LNCAP (cell line): ENCODE measurements at regions not wholly inside any gene's neighbourhood (a gene's known extent, or its start where the extent isn't known, plus 50 kb on each side); places are given as distances from the start of the nearest gene placed in this dataset.

ENCODE experiments used
- TF ChIP-seq, protein P1 (sequence below): fragments of 450-650 bp; IDR thresholded peaks from 2 replicates; pipeline ENCODE4 v1.5.1; 2017; ENCODE audit warnings: mild to moderate bottlenecking

DNA sequence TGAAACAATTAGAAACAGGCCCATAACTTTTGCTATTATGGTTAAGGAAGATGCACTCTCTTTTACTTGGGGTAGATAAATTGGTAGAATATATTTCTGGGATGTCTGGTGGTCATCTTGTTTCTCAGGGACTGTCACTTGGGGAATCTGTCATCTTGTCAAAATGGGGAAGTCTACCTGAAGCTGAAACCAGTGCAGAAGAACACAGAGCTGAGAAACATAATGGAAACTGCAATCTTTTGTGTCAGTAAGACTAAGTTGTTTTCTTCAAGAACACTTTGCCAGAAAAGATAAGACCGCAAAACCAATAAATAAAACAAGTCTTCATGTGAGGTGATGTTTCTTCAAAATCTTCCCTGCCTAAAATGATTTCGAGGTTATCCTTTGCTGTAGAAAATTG, 92.0 kb downstream of the NAA11 start:
- TF ChIP-seq, protein P1, sequence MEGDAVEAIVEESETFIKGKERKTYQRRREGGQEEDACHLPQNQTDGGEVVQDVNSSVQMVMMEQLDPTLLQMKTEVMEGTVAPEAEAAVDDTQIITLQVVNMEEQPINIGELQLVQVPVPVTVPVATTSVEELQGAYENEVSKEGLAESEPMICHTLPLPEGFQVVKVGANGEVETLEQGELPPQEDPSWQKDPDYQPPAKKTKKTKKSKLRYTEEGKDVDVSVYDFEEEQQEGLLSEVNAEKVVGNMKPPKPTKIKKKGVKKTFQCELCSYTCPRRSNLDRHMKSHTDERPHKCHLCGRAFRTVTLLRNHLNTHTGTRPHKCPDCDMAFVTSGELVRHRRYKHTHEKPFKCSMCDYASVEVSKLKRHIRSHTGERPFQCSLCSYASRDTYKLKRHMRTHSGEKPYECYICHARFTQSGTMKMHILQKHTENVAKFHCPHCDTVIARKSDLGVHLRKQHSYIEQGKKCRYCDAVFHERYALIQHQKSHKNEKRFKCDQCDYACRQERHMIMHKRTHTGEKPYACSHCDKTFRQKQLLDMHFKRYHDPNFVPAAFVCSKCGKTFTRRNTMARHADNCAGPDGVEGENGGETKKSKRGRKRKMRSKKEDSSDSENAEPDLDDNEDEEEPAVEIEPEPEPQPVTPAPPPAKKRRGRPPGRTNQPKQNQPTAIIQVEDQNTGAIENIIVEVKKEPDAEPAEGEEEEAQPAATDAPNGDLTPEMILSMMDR, result no peak

DNA sequence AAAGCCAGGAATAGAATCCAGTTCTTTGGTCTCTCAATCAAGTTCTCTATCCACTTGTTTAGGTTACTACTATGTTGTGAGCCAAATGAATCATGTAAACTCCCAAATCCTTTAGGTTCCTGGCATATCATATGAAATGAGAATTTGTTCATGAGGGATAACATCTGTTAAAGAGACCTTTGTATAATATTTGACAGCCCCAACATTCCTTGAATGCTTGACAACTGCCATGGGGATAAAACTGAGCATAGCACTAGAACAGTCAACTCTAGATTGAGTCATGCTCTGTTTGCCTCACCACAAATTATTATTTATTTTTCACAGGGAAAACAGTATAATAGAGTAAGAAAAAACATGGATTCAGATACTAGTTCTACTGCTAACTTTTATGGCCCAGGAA, 93.3 kb downstream of the NAA11 start:
- TF ChIP-seq, protein P1, result no peak

DNA sequence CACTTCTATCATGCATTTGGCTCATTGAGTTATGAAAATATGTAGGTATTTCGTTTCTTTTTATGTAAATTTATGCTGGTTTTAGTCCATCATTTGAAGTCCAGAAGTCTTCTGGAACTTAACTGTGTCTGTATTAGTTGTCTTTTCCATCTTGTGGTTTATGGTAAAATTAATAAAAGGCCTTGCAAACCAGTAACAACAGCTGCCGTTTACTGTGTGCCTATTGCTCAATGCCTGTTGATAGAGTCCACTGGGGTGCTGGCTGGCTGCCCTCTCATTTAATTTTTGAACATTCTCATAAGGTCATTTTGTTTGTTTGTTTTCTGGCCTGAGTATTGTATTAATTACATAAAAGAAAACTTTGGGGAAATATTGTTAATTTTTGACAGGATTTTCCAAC, 98.0 kb downstream of the NAA11 start:
- TF ChIP-seq, protein P1, result no peak

DNA sequence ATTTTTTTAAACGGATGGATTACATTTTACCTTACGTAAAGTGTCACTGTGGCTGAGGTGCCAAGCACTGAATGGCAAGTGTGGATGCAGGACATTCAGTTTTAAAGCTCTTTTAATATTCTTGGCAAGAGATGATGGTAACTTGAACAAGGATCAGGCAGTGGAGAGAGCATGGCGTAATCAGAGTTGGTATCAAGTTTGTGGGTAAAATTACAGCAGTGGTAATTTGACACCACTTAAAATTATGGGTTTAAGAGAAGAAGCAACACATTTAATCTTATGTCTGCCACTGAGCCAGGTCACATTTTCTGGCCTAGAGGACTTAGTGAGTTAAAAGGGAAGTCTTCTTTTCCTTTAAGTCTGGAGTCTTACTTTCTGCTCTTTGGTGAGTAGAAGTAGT, 100.5 kb downstream of the NAA11 start:
- TF ChIP-seq, protein P1, result no peak

DNA sequence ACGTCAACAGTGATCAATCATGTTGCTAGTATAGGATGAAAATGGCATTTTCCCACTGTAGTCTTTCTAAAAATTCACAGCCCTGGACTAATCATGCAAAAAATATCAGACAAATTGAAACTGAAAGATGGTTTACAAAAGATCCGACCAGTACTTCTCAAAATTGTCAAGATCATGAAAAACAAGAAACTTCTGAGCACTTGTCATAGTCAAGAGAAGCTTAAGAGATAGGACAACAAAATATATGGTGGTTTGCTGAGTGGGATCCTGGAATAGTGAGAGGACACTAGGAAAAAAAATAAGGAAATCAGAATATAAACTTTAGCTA, 101.1 kb downstream of the NAA11 start:
- TF ChIP-seq, protein P1, result no peak

DNA sequence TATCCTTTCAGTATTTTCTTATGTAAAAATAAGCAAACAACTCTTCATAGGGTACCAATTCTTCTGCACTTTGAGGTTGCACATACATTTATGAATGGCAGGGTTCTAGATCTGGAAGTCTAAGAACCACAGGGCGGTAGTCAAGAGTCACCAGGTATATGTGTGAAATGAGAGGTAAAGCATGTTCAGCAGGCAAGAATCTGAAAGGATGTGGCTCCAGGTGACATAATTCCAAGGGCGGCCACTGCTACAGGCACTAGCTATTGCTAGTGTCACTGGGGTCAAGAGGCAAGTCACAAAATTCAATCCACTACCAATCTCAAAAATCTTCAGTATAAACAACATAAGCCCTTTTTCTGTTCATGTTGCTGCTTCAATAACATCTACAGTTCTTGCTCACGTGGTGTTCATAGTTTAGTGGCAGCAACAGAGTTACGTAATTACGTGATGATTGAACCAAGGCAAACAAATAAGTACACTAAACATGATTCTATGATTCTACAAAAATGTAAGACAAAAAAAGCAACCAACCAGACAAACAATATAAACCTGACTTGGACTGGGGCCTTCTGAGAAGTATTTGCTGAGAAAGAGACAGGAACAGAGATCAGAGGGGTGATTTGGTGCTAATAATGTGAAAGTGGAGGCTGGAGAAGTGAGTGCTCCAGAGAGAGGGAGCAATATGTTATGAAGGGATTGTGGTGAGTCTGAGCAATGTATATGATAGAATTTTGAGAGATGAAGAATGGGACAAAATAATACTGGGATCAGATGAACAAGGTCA, 101.7 kb downstream of the NAA11 start:
- TF ChIP-seq, protein P1, result no peak

DNA sequence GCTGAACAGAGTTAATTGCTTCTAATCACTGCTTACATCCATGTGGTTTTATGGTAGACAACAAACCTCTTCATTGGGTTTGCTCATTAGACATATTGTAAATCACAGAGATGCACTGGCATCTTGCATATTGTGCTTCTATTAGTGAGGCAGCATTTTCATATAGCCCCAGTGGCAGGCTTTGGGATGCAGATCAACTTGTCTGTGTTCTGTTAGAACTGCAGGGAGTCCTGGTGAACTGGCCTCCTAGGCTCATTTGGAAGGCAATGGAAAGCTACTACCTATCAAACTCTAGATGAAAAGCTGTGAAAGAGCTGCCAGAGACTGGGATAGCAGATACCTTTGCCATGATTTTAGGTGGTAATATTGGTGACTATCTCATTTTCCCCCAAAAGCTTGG, 108.8 kb downstream of the NAA11 start:
- TF ChIP-seq, protein P1, result no peak

DNA sequence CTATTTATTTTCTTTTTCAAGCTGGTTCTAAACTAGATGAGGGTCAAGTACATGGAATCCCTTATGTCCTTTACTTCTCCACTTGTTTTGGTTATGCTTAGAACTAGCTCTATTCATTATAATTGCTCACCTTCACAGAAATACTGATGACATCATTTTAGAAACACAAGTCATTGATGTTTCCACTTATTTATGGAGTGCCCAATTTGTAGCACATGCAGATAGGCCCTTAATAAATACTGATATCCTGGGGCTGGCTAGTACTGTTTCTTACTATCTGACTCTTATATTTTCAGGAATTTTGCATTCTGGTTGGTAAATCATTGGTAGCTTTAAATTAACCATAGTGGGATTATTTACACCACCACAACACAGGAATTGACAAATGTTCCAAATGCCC, 112.2 kb downstream of the NAA11 start:
- TF ChIP-seq, protein P1, result no peak
